Kasumi-1 (cell line): ENCODE measurements at regions not wholly inside any gene's neighbourhood (a gene's known extent, or its start where the extent isn't known, plus 50 kb on each side); places are given as distances from the start of the nearest gene placed in this dataset.

Experiments
- DNase-seq, 2 experiments: peaks; one replicate each; lab custom pipeline; 2025; lab: John Stamatoyannopoulos, UW

DNA sequence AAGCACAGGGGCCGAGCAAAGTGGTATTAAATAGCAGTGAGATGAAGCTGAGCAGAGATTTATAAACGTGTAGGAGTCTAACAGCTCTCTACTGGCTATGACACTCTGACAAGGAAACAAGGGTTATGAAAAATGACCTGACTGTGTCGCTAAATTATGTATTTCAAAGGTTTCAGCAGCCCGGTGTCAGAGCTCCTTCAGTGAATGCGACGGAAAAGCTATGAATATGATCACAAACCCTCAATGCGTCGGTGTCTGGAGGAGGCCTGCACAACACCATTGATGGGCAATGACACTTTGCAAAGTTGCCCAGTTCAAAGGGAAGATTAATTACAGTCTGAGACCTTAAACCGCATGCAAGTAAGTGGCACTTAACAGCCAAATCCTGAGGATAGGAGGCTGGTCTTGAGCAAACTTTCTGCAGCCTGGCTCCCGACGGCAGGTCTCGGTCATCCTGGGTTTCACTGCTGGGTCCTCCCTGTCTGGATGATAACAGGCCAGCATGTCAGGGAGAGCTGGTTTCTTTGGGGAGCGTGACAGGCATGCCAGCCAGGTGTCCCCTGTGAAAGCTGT lies 615.1 kb upstream of the SALL3 start:
- no peak for DNase-seq

DNA sequence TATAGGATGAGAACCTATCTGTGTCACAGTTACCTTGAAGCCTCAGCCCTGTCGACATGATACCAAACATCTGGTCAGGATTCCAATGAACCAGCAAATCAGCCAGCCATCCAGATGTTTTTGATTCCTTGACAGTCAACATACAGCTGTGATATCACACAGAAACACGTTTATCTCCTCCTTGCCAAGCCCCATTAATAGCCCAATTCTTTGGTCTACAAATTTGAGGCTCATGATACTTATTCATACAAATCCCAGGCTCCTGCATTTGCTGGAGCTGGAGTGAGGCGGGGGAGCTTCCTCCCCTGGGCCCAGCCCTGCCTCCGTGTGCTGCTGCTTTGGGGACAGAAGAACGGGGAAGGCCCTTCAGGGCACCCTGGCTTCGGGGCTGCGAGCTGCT lies 611.6 kb upstream of the SALL3 start:
- no peak for DNase-seq

DNA sequence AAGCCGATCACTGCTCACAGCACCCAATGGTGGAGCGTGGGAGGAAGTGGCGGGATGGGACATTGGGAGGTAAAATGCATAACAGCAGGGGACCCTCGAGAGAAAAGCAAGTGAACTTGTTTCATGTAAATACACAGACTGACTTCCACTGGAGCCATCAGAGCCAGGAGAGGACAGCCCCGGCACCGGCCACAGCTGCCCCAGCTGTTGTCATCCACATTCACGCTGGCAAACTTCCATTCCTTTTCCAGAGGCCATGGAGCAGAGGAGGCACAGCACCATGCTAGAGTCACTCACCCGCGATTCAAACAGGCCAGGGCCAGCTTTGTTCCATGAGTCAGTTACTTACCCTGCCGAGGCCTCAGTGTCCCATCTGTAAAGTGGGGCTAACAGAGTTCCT lies 610.9 kb upstream of the SALL3 start:
- DNase-seq = no peak

DNA sequence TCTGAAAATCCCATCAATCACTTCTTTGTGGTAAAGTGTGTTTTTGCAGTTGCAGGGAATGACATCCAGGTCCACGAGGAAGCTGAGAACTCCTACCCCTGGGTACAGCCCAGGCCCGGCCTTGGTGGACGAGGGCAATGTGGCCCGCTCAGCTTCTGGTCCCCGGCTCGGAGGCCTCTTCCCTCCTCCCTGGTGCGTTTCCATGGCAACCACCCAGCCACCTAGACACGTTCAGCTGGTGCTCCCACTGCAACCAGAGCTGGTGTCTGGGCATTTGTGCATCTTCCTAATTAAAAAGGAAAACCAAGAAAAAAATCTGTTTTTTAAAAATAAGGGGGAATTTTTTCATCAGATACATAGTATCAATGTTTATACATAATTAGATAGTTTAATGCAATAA lies 603.6 kb upstream of the SALL3 start:
- DNase-seq = no peak

DNA sequence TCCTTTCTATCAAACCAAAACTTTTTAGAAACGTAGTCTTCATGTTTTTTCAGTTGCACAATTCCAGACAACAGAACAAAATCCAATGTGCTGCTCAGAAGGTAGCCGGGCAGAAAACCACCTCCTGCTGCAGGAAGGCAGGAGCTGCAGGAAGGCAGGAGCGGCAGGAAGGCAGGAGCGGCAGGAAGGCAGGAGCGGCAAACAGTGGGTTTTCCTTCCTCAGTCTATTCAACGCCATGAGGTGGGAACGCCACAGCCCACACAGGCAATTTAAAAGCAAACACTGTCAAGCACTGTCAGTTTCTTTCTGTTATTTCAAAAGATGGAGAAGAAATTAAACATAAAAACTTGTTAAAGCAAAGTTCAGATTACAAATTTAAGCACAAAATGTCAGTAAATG lies 601.2 kb upstream of the SALL3 start:
- DNase-seq = no peak

DNA sequence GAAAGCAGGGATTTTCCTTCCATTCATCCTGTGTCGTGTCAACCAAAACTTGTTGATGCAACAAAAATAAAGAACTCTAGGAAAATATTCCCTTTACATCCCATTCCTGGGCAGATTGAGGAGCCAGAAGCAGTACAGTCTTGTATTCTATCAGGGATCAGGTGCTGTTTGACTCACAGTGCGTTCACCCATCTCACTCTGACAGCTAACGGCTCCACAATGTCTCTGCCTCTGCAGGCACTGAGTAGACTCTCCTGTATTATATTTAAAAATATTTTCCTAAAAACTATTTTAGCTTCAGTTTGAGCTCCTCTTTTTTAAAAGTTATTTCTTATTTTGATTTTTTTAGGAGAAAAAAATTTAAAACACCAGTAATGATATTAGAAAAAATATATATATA lies 600.6 kb upstream of the SALL3 start:
- DNase-seq = no peak

DNA sequence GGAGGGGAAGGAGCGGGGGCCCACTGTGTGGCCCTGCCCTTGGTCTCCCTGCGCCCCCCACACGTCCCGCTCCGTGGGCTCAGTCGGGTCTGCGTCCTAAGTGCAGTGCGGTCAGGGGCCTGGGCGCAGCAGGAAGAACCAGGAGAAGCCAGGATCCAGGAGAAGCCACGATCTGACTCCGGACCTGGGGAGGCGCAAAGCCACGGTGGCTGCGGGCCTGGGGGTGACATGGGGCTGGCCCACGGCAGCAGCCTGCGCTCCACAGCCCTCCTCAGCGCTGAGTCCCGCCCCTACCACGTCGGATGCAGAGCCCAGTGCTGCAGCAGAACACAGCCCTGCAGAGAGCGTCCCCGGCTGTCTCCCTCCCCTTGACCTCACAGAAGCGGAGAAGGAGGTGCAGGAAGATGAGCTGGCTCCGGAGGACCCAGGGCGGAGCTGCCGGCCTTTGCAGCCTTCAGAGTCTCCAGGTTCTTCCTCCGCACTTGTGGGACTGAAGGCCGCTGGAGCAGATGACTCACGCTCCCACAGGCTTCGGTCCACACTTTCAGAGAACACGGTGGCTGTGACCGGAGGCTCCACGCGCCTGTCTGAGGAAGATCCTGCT lies 589.2 kb upstream of the SALL3 start:
- no peak for DNase-seq

DNA sequence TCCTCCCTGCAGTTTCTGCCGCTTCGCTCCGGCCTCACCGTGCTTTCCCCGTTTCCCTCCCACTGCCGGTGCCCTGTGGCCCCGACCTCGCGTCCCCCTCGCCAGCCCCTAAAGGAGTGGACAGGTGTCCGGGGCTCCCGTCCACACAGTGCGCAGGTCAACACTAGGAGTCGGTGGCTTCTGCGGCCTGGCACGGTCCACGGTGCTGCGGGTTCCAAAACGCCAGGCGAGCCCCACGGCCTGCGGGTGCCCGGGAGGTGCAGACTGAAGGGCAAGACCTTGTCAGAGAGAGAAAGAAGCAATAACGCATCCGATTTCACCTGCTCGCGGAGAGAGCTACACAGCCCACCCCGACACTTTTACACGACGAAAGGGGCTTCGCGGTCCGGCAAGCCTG lies 588.7 kb upstream of the SALL3 start:
- no peak for DNase-seq

DNA sequence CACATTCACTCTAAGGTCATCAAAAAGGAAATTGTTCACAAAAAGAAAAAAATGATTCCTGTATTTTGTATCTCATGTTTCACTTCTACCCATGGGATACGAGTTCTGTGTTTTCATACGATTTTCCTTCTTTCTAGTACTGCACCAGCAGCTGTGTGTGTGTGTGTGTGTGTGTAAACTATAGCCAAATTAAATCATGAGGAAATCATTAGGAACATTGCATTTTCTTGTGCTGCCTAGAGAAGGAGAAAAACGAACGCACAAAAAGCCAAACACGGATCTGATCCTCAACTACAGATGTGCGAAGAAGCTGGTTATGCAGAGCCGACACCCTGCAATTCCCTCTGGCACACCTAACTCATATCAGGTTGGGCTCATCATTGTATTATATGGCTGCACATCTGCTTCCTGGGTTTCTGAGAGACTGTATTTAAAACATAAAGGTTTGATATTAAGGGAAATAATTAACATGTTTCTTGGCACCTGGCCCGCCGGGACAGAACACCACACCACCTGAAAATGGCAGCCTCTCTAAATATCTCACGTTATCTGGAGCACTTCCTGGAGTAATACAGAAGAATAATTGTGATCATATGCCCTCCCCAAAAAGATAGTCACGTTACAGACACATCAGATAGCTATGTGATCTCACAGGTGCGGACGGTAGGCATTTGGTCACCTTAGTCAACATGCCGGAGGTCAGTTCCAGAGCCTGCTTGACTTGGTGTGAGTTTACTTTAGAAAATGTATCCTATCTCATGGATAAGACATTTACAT lies 586.3 kb upstream of the SALL3 start:
- DNase-seq = no peak

DNA sequence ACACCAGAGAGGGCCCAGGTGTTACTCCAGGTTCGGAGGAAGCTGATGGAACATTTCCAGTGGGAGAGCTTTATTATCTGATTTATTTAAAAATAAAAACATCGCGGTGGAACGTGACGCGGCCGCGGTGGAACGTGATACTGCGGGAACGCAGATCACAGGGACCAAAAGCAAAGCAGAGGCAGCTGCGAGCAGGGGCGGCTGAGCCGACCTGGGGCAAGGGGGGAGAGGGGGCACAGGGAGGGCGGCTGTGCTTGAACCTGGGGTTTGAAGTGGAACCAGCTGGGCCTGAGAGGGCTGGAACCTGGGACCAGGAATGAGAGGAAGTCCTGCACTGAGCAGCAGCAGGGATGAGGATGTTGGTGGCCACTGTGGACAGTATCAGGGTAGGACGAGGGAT lies 583.5 kb upstream of the SALL3 start:
- DNase-seq = no peak

DNA sequence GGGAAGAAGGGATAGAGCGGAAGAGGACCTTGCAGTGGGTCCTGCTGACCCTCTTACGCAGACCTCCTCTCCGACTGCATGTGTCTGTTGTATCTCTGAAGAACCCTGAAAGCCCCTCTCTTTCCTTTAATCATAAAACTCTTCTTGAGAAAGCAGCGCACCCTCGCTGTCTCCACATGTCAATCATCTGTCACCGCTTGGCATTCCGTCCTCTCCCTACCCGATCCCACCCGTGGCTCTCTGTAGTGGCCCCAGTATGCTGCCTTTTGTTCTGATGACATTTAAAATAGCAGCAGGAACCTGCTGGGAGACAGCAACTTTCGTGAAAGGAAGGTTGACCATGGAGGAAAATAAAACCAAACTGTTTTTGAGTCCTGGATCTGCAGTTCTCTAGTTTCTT lies 582.9 kb upstream of the SALL3 start:
- no peak for DNase-seq

DNA sequence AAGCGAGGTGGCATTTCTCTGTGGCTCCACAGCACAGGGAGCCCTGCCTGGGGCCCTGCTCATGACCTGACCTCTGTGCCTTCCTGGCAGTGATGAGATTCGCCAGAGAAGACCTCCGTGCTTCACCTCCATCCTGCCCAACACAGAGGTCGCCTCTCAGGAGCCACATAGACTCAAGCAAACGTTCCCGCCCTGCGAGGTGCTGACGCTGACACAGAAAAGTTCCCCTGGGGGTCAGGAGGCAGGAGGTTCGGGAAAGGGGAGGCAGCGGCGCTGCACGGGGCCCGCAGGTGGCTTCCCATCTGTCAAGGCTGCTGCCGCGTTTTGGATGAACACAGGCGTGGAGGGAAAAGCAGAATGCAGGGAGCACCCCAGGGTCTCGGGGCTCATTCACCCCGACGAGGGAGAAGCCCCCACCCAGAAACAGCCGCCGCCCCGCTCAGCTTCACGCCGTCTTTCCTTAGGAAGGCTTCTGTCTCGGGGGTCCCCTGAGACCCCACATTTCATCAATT lies 579.6 kb upstream of the SALL3 start:
- DNase-seq = no peak

DNA sequence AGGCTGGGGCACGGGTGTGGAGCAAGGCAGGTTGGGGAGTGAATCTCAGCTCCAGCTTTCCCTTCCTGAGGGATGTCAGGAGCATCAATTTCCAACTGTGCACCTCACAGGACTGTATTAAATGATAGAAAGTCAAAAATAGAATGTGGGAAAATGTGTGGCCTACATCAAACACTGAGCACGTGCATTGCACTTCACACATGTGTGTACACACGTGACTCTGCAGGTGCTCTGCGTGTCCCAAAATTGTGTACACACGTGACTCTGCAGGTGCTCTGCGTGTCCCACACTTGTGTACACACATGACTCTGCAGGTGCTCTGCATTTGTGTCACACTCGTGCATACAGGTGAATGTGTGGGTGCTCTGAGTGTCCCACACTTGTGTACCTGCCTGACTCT lies 577.2 kb upstream of the SALL3 start:
- DNase-seq = no peak

DNA sequence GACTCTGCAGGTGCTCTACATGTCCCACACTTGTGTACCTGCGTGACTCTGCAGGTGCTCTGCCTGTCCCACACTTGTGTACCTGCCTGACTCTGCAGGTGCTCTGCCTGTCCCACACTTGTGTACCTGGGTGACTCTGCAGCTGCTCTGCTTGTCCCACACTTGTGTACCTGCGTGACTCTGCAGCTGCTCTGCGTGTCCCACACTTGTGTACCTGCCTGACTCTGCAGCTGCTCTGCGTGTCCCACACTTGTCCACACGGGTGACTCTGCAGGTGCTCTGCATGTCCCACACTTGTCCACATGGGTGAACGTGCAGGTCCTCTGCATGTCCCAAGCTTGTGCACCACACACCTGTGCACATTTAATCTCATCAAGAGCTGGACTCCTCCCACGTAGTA lies 576.7 kb upstream of the SALL3 start:
- no peak for DNase-seq

DNA sequence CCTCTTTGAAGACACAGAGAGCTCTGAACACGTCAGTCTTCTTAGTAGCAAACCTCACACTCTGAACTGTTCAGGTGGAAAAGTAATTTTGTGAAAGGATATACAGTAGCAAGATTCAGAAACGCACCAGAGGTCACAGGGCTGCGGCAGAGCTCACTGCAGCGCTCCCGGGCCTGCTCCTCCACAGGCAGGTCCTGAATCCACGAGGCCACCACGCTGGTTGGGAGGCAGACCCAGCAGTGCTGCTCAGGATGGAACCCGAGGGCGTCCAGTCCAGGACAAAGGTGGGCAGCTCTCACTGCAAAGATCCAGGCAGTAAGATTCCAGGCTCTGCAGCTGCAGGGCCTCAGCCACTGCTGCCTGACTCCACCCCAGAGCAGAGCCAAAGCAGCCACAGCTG lies 576.2 kb upstream of the SALL3 start:
- DNase-seq = no peak

DNA sequence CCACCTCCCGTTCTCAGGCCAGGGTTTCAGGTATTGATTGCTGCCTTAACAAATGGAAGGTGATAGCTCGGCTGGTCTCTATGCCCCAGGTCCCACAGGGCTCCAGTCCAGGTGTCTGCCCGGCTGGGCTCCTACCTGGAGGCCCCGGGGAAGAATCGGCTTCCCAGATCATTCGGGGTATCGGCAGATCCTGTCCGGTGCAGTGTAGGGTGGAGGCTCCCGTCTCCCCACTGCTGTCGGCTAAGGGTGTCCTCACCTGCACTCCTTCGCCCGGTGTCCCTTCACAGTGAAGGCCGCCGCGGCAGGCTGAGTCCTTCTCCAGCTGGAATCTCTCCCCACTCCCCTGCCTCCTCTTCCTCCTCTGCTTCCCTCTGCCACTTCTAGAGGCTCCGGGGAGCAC lies 573.9 kb upstream of the SALL3 start:
- no peak for DNase-seq

DNA sequence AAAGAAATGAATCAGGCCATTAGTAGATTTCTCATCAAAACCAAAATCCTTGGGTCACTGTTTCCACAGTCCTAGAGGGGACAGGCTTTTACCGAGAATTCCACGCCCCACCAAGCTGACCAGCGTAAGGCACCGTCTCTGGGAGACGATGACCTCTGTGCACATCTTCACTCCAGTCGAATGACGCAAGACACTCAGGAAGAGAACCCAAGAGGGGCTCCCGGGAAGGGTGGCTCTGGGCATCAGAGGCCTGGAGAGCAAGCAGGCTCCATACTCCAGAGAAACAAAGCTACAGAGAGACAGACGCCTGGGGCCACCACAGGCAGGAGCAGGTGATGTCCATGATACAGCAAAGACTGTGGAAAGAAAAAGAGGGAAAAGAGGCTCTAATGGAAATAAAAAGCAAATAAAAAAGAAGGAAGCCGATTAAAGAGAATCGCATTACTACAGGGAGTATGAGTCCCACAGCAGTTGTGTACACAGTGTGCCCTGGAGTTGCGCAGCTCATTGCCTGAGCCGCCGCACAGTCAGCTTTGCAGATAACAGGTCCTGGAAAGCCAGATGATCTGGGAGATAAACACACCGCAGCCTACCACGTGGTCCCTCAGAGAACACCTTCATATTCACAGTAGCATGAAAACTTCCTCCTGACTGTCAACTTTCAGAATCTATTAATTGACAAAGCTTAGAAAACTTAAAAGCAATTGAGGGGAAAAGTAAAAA lies 572.7 kb upstream of the SALL3 start:
- DNase-seq = no peak

DNA sequence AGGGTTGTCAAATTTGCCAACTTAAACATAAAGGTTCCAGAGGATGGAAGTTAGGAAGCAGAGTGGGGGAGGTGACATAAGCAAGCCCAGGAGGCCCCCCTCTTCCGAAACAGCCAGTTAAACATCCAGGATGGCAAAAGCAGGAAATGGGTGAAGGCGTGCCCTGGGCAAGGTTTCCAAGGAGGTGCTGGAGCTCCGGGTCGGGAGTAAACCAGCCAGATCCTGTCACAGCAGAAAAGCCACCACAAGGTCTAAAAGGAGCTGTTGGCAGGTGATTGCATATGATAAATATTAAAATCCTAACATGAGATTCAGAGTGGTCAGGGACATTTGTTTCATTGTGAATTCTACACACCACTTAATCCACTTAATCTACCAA lies 572.2 kb upstream of the SALL3 start:
- no peak for DNase-seq

DNA sequence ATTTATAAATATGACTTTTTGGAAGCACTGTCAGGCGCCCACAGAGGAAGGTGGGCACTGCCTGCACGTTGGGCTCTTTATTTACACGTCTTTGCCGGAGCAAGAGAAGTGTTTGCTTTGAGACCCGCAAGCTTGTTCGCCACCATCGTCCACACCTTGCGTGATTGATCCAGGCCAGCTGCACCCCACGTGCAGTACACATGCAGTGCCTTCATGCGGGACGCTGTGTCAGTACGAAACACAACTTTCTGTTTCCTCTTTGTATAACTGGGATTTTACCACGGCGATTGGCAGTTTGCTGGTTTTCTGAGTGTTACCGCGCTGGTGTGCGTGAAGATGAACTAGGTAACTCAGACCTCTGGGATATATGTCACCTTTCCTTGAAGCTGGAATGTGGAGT lies 571.0 kb upstream of the SALL3 start:
- DNase-seq = no peak

DNA sequence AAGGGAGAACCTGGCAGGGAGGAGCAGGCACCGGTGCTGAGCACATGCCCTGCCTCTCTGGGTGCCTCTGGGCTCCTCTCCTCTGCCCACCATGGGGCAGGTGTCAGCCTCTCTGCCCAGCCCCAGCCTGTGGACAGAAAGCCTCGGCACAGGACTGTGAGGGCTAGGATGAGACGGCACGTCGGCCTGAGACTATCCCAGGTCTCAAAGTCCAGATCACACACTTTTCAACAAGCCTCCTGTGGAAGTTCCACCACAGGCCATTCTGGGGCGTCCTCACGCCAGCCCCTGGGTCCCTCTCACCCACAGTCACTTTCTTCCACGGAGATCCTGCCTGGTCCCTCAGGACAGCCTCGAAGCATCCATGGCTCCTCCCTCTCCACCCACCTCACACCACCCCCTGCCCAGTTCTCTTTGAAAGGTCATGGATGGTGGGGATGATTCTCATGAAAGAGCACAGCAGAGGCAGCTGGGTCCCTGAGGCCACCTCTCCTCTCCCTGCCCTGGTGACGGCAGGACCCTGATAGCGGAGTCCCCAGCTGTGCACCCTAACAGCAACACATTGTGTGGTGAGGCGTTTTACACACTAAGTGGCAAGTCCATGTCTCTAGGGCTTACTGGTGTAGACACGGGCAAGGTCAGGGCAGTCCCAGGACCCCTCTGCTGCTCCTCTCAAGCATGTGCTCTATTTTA lies 569.4 kb upstream of the SALL3 start:
- DNase-seq = no peak

DNA sequence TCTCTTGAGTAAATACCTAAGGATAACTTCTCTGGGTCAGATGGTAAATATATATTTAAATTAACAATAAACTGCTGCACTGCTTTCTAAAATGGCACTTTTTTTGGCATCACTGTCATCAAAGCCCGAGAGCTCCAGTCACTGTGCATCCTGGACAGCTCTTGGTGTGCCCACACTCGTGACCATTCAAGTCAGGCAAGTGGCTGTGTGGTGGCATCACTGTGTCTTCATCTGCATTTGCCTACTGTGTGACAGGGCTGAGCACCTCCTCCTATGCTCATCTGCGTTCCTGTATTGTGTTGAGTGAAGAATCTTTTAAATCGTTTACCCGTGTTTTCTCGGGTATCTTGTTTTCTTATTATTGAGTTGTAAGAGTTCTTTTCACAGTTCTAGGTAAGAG lies 568.1 kb upstream of the SALL3 start:
- DNase-seq = no peak

DNA sequence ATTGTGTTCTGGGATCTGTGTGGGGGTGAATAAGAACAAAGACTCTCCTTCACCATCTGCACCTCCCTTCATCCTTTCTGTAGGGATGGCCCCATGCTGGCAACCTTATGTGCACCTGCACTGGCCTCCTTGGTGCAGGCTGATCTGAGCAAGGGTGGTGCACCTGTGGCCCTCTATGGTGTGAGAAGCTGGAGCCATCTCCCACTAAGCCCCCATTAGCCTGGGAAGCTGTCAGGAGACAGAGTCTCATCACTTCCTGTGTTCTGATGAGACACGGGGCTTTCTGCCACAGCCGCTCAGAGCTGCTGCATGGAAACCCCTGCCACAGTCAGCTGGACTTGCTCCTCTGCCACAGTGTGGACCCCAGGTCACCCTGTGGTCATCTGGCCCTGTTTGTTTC lies 565.3 kb upstream of the SALL3 start:
- no peak for DNase-seq
